PC-9 (cell line): ENCODE measurements at regions not wholly inside any gene's neighbourhood (a gene's known extent, or its start where the extent isn't known, plus 50 kb on each side); places are given as distances from the start of the nearest gene placed in this dataset.

ENCODE experiments used
- BruUV-seq: library from RNA; stranded (reverse); fragments of 400-500 nt; replicated peaks from 2 replicates; lab custom pipeline; 2021; lab: Mats Ljungman, UMichigan
- CTCF ChIA-PET: fragments of 300-600 bp; sonication (Branson Sonifier 250); formaldehyde crosslinking; loops from one replicate; lab custom pipeline; 2022; ENCODE audit warnings: antibody characterized with exemption; lab: Charles Lee
- POLR2A ChIA-PET: fragments of 300-600 bp; sonication (Branson Sonifier 250); formaldehyde crosslinking; loops from one replicate; lab custom pipeline; 2022; ENCODE audit warnings: antibody characterized with exemption; ENCODE audit not compliant: unreplicated experiment; lab: Charles Lee
- DNase-seq, 2 experiments: peaks; one replicate each; pipeline versions ENCODE4 v3.0.0 to v3.0.0-alpha.2; 2015 to 2022; ENCODE audit warnings: mixed read lengths in 1 of 2
- H2AFZ ChIP-seq: fragments of 200-600 bp; sonication (generic); 2 replicates; pipeline ENCODE4 v1.8.1; 2017; ENCODE audit warnings: antibody characterized with exemption
- H3F3A ChIP-seq: fragments of 200-600 bp; sonication (generic); 2 replicates; pipeline ENCODE4 v1.8.1; 2017; ENCODE audit warnings: antibody characterized with exemption, mild to moderate bottlenecking, low read depth; ENCODE audit not compliant: insufficient read depth
- H3K27ac ChIP-seq: fragments of 200-600 bp; sonication (generic); 2 replicates; pipeline ENCODE4 v1.6.1; 2016; ENCODE audit warnings: mixed run types
- H3K27me3 ChIP-seq: fragments of 200-600 bp; sonication (generic); 2 replicates; pipeline ENCODE4 v1.6.1; 2016; ENCODE audit warnings: low read depth, mixed run types; ENCODE audit not compliant: insufficient read depth
- H3K36me3 ChIP-seq: fragments of 200-600 bp; sonication (generic); 2 replicates; pipeline ENCODE4 v1.6.1; 2016; ENCODE audit warnings: low read depth, mixed run types
- H3K4me1 ChIP-seq: fragments of 200-600 bp; sonication (generic); replicated peaks from 2 replicates; pipeline ENCODE4 v1.6.1; 2016; ENCODE audit warnings: mixed run types; ENCODE audit not compliant: insufficient read depth
- H3K4me2 ChIP-seq: fragments of 200-600 bp; sonication (generic); 2 replicates; pipeline ENCODE4 v1.6.1; 2017; ENCODE audit warnings: mixed run types
- H3K4me3 ChIP-seq: fragments of 200-600 bp; sonication (generic); 2 replicates; pipeline ENCODE4 v1.6.1; 2016; ENCODE audit warnings: mixed run types
- H3K79me2 ChIP-seq: fragments of 200-600 bp; sonication (generic); 2 replicates; pipeline ENCODE4 v1.6.1; 2017; ENCODE audit warnings: low read depth, mixed run types
- H3K9me2 ChIP-seq: fragments of 200-600 bp; sonication (generic); 2 replicates; pipeline ENCODE4 v1.8.1; 2017; ENCODE audit warnings: mild to moderate bottlenecking; ENCODE audit not compliant: insufficient read depth
- H3K9me3 ChIP-seq: fragments of 200-600 bp; sonication (generic); 2 replicates; pipeline ENCODE4 v1.8.1; 2016; ENCODE audit warnings: low read depth; ENCODE audit not compliant: insufficient read depth
- H4K20me1 ChIP-seq: fragments of 200-600 bp; sonication (generic); 2 replicates; pipeline ENCODE4 v1.8.1; 2017; ENCODE audit not compliant: insufficient read depth
- CTCF ChIP-seq: fragments of 200-600 bp; sonication (generic); conservative IDR thresholded peaks from 2 replicates; pipeline ENCODE4 v1.6.1; 2017; ENCODE audit warnings: mixed run types, antibody characterized with exemption, mild to moderate bottlenecking, moderate library complexity
- EZH2 ChIP-seq: fragments of 200-600 bp; sonication (generic); IDR thresholded peaks from 2 replicates; pipeline ENCODE4 v1.8.0; 2017; ENCODE audit warnings: antibody characterized with exemption, low read depth
- intact Hi-C: fragments of 100-400 bp; cut with micrococcal nuclease; formaldehyde crosslinking; loops from one replicate; pipeline ENCODE4 v1.10.0; 2022; ENCODE audit not compliant: unreplicated experiment

GRCh38 chr2:103785956-103786355 lies 1024.1 kb downstream of the TMEM182 start:
- H3K9me3 ChIP-seq, result no peaks in the 10 kb centered on the region
- H3K79me2 ChIP-seq, result no peaks in the 10 kb centered on the region
- H3K9me2 ChIP-seq, result no peaks in the 10 kb centered on the region
- no peak for TF ChIP-seq CTCF
- no peak for TF ChIP-seq EZH2
- no peak for DNase-seq
- H3F3A ChIP-seq, result no peaks in the 10 kb centered on the region
- H3K36me3 ChIP-seq, result no peaks in the 10 kb centered on the region
- H3K4me1 ChIP-seq, result no peaks in the 10 kb centered on the region
- no peaks in the 10 kb centered on the region for H3K27me3 ChIP-seq
- intact Hi-C loops, result no loop called here
- BruUV-seq, result no TSS peak
- ChIA-PET POLR2A (no interaction called here), CTCF (no interaction called here)
- H4K20me1 ChIP-seq, result no peaks in the 10 kb centered on the region
- H3K4me3 ChIP-seq, result no peak overlapping the region
- H3K4me2 ChIP-seq, result no peak overlapping the region
- no peak overlapping the region for H2AFZ ChIP-seq
- H3K27ac ChIP-seq, result no peak overlapping the region

- no peak for DNase-seq
- ChIA-PET POLR2A (no interaction called here), CTCF (no interaction called here)
- H3K9me3 ChIP-seq, result no peaks in the 10 kb centered on the region
- H4K20me1 ChIP-seq, result no peaks in the 10 kb centered on the region
- no peak overlapping the region for H2AFZ ChIP-seq
- no peaks in the 10 kb centered on the region for H3K27me3 ChIP-seq
- no peaks in the 10 kb centered on the region for H3K79me2 ChIP-seq
- no peaks in the 10 kb centered on the region for H3K36me3 ChIP-seq
- H3K9me2 ChIP-seq, result no peaks in the 10 kb centered on the region
- intact Hi-C loops, result no loop called here
- H3K4me1 ChIP-seq, result no peaks in the 10 kb centered on the region
- TF ChIP-seq CTCF (no peak), EZH2 (no peak)
- no peaks in the 10 kb centered on the region for H3F3A ChIP-seq
- H3K27ac ChIP-seq, result no peak overlapping the region
- no peak overlapping the region for H3K4me3 ChIP-seq
- H3K4me2 ChIP-seq, result no peak overlapping the region
- no TSS peak for BruUV-seq
Measured at GRCh38 chr2:103788389-103788788, 1026.6 kb downstream of the TMEM182 start.

GRCh38 chr2:103788951-103789350 lies 1027.1 kb downstream of the TMEM182 start:
- intact Hi-C loops, result no loop called here
- no peak overlapping the region for H3K4me2 ChIP-seq
- ChIA-PET POLR2A (no interaction called here), CTCF (no interaction called here)
- DNase-seq, result no peak
- H3K9me3 ChIP-seq, result no peaks in the 10 kb centered on the region
- H3K9me2 ChIP-seq, result no peaks in the 10 kb centered on the region
- no peak overlapping the region for H2AFZ ChIP-seq
- no peak overlapping the region for H3K4me3 ChIP-seq
- no peaks in the 10 kb centered on the region for H3K36me3 ChIP-seq
- no TSS peak for BruUV-seq
- H4K20me1 ChIP-seq, result no peaks in the 10 kb centered on the region
- TF ChIP-seq CTCF (no peak), EZH2 (no peak)
- no peaks in the 10 kb centered on the region for H3K4me1 ChIP-seq
- no peaks in the 10 kb centered on the region for H3K79me2 ChIP-seq
- no peaks in the 10 kb centered on the region for H3K27me3 ChIP-seq
- H3K27ac ChIP-seq, result no peak overlapping the region
- no peaks in the 10 kb centered on the region for H3F3A ChIP-seq
